LNCaP clone FGC (cell line): ENCODE measurements at regions not wholly inside any gene's neighbourhood (a gene's known extent, or its start where the extent isn't known, plus 50 kb on each side); places are given as distances from the start of the nearest gene placed in this dataset.

Experiments
- DNase-seq: peaks from one replicate; pipeline ENCODE4 v3.0.0-alpha.2; 2011; ENCODE audit warnings: low read depth
- H3K4me3 ChIP-seq: 2 replicates; pipeline ENCODE4 v1.5.1; 2011; ENCODE audit warnings: mild to moderate bottlenecking, low read depth, low read length, control low read depth
- CTCF ChIP-seq: IDR thresholded peaks from 2 replicates; pipeline ENCODE4 v1.5.1; 2012; ENCODE audit warnings: mild to moderate bottlenecking; ENCODE audit not compliant: control insufficient read depth, insufficient read depth; ENCODE audit errors: extremely low read depth

- no peak for DNase-seq
- no peak for TF ChIP-seq CTCF
- no peak overlapping the region for H3K4me3 ChIP-seq
Observed at GRCh38 chr9:129283705-129284606, 105.9 kb upstream of the IER5L start.

GRCh38 chr9:129283291-129283691, 105.2 kb upstream of the IER5L start:
- TF ChIP-seq CTCF = no peak
- DNase-seq = no peak
- H3K4me3 ChIP-seq = no peak overlapping the region

- no peak for TF ChIP-seq CTCF
- H3K4me3 ChIP-seq = no peak overlapping the region
- DNase-seq = no peak
Observed at GRCh38 chr9:129282731-129283211, 104.7 kb upstream of the IER5L start.

GRCh38 chr9:129282272-129282671, 104.2 kb upstream of the IER5L start:
- no peak for TF ChIP-seq CTCF
- DNase-seq = no peak
- no peak overlapping the region for H3K4me3 ChIP-seq

- no peak overlapping the region for H3K4me3 ChIP-seq
- no peak for TF ChIP-seq CTCF
- DNase-seq = no peak
Observed at GRCh38 chr9:129281506-129282145, 103.6 kb upstream of the IER5L start.

- H3K4me3 ChIP-seq = no peak overlapping the region
- DNase-seq = no peak
- TF ChIP-seq CTCF = no peak
Observed at GRCh38 chr9:129280623-129281271, 102.7 kb upstream of the IER5L start.
